WTC11 (cell line): ENCODE measurements at regions not wholly inside any gene's neighbourhood (a gene's known extent, or its start where the extent isn't known, plus 50 kb on each side); places are given as distances from the start of the nearest gene placed in this dataset.

Source experiments
- ATAC-seq: fragments of 200-7000 bp; cut with Tn5 transposase; 2 replicates; pipeline ENCODE4 v1.10.0; 2021; ENCODE audit warnings: mild to moderate bottlenecking, moderate library complexity
- CTCF ChIA-PET: fragments of 300-600 bp; sonication (Branson Sonifier 250); formaldehyde crosslinking; loops from one replicate; lab custom pipeline; 2021; ENCODE audit warnings: antibody characterized with exemption; lab: Charles Lee
- POLR2A ChIA-PET: fragments of 350-600 bp; sonication (Branson Sonifier 250); formaldehyde crosslinking; loops from one replicate; lab custom pipeline; 2021; ENCODE audit warnings: antibody characterized with exemption; lab: Charles Lee
- DNase-seq: peaks from one replicate; pipeline ENCODE4 v3.0.0; 2021; ENCODE audit warnings: low spot score
- H3K27ac Mint-ChIP-seq: 2 replicates; pipeline ENCODE4 v1.8.0; 2021; ENCODE audit warnings: mixed read lengths
- H3K27me3 Mint-ChIP-seq: 2 replicates; pipeline ENCODE4 v1.8.0; 2021; ENCODE audit warnings: low read depth, mild to moderate bottlenecking, moderate library complexity, mixed read lengths
- H3K36me3 Mint-ChIP-seq: 2 replicates; pipeline ENCODE4 v1.8.0; 2021; ENCODE audit warnings: mixed read lengths
- H3K4me1 Mint-ChIP-seq: 2 replicates; pipeline ENCODE4 v1.8.0; 2022; ENCODE audit warnings: mixed read lengths
- H3K4me3 Mint-ChIP-seq: 2 replicates; pipeline ENCODE4 v1.8.0; 2021; ENCODE audit warnings: mild to moderate bottlenecking, moderate library complexity, mixed read lengths
- H3K9me3 Mint-ChIP-seq: 2 replicates; pipeline ENCODE4 v1.8.0; 2021; ENCODE audit warnings: mixed read lengths
- AR ChIP-seq: fragments of 250-450 bp; sonication (Bioruptor Pico); IDR thresholded peaks from 2 replicates; pipeline ENCODE4 v1.9.0; 2021; ENCODE audit warnings: mild to moderate bottlenecking
- CDX4 ChIP-seq: fragments of 250-450 bp; sonication (Bioruptor Pico); IDR thresholded peaks from 2 replicates; pipeline ENCODE4 v1.9.0; 2021; ENCODE audit warnings: moderate library complexity, mild to moderate bottlenecking, inconsistent platforms, borderline replicate concordance
- CREB1 ChIP-seq: sonication (generic); formaldehyde crosslinking; IDR thresholded peaks from 2 replicates; pipeline ENCODE4 v1.8.0; 2023; ENCODE audit warnings: mild to moderate bottlenecking, missing genetic modification reagents
- ESRRA ChIP-seq: sonication (generic); formaldehyde crosslinking; IDR thresholded peaks from 2 replicates; pipeline ENCODE4 v1.8.1; 2022; ENCODE audit warnings: mild to moderate bottlenecking, missing genetic modification reagents, borderline replicate concordance
- FOXJ3 ChIP-seq: sonication (generic); formaldehyde crosslinking; IDR thresholded peaks from 2 replicates; pipeline ENCODE4 v1.9.0; 2021; ENCODE audit warnings: missing genetic modification reagents, mild to moderate bottlenecking, borderline replicate concordance
- FOXK1 ChIP-seq: sonication (generic); formaldehyde crosslinking; IDR thresholded peaks from 2 replicates; pipeline ENCODE4 v1.8.0; 2022; ENCODE audit warnings: mild to moderate bottlenecking, moderate library complexity, missing genetic modification reagents
- NFATC4 ChIP-seq: fragments of 250-450 bp; sonication (Bioruptor Pico); IDR thresholded peaks from 2 replicates; pipeline ENCODE4 v1.9.0; 2021; ENCODE audit warnings: mild to moderate bottlenecking
- NR3C1 ChIP-seq: sonication (generic); formaldehyde crosslinking; conservative IDR thresholded peaks from 2 replicates; pipeline ENCODE4 v1.8.1; 2023; ENCODE audit warnings: low read depth, mild to moderate bottlenecking, missing genetic modification reagents
- PRDM15 ChIP-seq: sonication (generic); formaldehyde crosslinking; IDR thresholded peaks from 2 replicates; pipeline ENCODE4 v1.8.0; 2022; ENCODE audit warnings: missing genetic modification reagents
- TCF7 ChIP-seq: sonication (generic); formaldehyde crosslinking; IDR thresholded peaks from 2 replicates; pipeline ENCODE4 v1.8.0; 2022; ENCODE audit warnings: mild to moderate bottlenecking, low read depth, missing genetic modification reagents, moderate library complexity
- TEAD1 ChIP-seq: sonication (generic); formaldehyde crosslinking; IDR thresholded peaks from 2 replicates; pipeline ENCODE4 v1.8.0; 2022; ENCODE audit warnings: mild to moderate bottlenecking, missing genetic modification reagents
- USF2 ChIP-seq: sonication (generic); formaldehyde crosslinking; IDR thresholded peaks from 2 replicates; pipeline ENCODE4 v1.8.1; 2023; ENCODE audit warnings: mild to moderate bottlenecking, missing genetic modification reagents, moderate library complexity
- ZBTB43 ChIP-seq: sonication (generic); formaldehyde crosslinking; IDR thresholded peaks from 2 replicates; pipeline ENCODE4 v1.8.1; 2023; ENCODE audit warnings: mild to moderate bottlenecking, missing genetic modification reagents
- ZNF532 ChIP-seq: fragments of 250-450 bp; sonication (Bioruptor Pico); IDR thresholded peaks from 2 replicates; pipeline ENCODE4 v1.9.0; 2021; ENCODE audit warnings: mild to moderate bottlenecking, borderline replicate concordance
- ZNF671 ChIP-seq: fragments of 250-450 bp; sonication (Bioruptor Pico); IDR thresholded peaks from 2 replicates; pipeline ENCODE4 v1.8.0; 2021; ENCODE audit warnings: mild to moderate bottlenecking
- TF ChIP-seq, protein P1 (sequence below): sonication (generic); formaldehyde crosslinking; IDR thresholded peaks from 2 replicates; pipeline ENCODE4 v1.8.1; 2022; ENCODE audit warnings: mild to moderate bottlenecking, moderate library complexity, missing genetic modification reagents
- TF ChIP-seq, protein P2 (sequence below): sonication (generic); formaldehyde crosslinking; IDR thresholded peaks from 2 replicates; pipeline ENCODE4 v1.8.0; 2022; ENCODE audit warnings: mild to moderate bottlenecking, missing genetic modification reagents

- TF ChIP-seq ZBTB43 (no peak), CREB1 (CRISPR knock-in tag) (no peak)
- TF ChIP-seq, all 79 proteins: peak for 0
- Mint-ChIP-seq H3K27me3 (no peaks in the 10 kb centered on the region), H3K4me3 (no peak overlapping the region), H3K36me3 (no peaks in the 10 kb centered on the region; the same call in 1 of the 2 replicates), H3K27ac (no peak overlapping the region), H3K9me3 (peaks cover 16% of the 10 kb centered on the region), H3K4me1 (no peaks in the 10 kb centered on the region)
- ChIA-PET POLR2A (no interaction called here), CTCF (no interaction called here)
- DNase-seq (no peak), ATAC-seq (no peak)
Observed at GRCh38 chr1:95641386-95641785, 407.4 kb downstream of the RWDD3 start.

GRCh38 chr1:95642035-95642434, 408.0 kb downstream of the RWDD3 start:
- POLR2A ChIA-PET, result no interaction called here
- CTCF ChIA-PET, result no interaction called here
- DNase-seq (no peak), ATAC-seq (no peak)
- H3K36me3 Mint-ChIP-seq, result peaks cover 5% of the 10 kb centered on the region; the same call in 1 of the 2 replicates
- H3K27ac Mint-ChIP-seq, result no peak overlapping the region
- no peaks in the 10 kb centered on the region for H3K4me1 Mint-ChIP-seq
- no peak overlapping the region for H3K4me3 Mint-ChIP-seq
- H3K27me3 Mint-ChIP-seq, result no peaks in the 10 kb centered on the region
- peaks cover 23% of the 10 kb centered on the region for H3K9me3 Mint-ChIP-seq
- no peak for TF ChIP-seq PRDM15 (CRISPR knock-in tag)
- TF ChIP-seq NR3C1 (CRISPR knock-in tag), result no peak
- TF ChIP-seq FOXJ3 (CRISPR knock-in tag), result no peak
- no peak for TF ChIP-seq CDX4 (CRISPR knock-in tag)
- no peak for TF ChIP-seq USF2 (CRISPR knock-in tag)
- TF ChIP-seq, protein P1, sequence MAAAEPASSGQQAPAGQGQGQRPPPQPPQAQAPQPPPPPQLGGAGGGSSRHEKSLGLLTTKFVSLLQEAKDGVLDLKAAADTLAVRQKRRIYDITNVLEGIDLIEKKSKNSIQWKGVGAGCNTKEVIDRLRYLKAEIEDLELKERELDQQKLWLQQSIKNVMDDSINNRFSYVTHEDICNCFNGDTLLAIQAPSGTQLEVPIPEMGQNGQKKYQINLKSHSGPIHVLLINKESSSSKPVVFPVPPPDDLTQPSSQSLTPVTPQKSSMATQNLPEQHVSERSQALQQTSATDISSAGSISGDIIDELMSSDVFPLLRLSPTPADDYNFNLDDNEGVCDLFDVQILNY (CRISPR knock-in tag), result no peak
- no peak for TF ChIP-seq NFATC4 (CRISPR knock-in tag)
- no peak for TF ChIP-seq ZNF532 (CRISPR knock-in tag)
- TF ChIP-seq TEAD1 (CRISPR knock-in tag), result no peak
- TF ChIP-seq ZNF671 (CRISPR knock-in tag), result no peak
- TF ChIP-seq TCF7 (CRISPR knock-in tag), result no peak
- TF ChIP-seq, protein P2, sequence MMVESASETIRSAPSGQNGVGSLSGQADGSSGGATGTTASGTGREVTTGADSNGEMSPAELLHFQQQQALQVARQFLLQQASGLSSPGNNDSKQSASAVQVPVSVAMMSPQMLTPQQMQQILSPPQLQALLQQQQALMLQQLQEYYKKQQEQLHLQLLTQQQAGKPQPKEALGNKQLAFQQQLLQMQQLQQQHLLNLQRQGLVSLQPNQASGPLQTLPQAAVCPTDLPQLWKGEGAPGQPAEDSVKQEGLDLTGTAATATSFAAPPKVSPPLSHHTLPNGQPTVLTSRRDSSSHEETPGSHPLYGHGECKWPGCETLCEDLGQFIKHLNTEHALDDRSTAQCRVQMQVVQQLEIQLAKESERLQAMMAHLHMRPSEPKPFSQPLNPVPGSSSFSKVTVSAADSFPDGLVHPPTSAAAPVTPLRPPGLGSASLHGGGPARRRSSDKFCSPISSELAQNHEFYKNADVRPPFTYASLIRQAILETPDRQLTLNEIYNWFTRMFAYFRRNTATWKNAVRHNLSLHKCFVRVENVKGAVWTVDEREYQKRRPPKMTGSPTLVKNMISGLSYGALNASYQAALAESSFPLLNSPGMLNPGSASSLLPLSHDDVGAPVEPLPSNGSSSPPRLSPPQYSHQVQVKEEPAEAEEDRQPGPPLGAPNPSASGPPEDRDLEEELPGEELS (CRISPR knock-in tag), result no peak
- no peak for TF ChIP-seq FOXK1 (CRISPR knock-in tag)
- no peak for TF ChIP-seq ESRRA
- TF ChIP-seq AR (CRISPR knock-in tag), result no peak
